ENCODE measurements at regions not wholly inside any gene's neighbourhood (a gene's known extent, or its start where the extent isn't known, plus 50 kb on each side); places are given as distances from the start of the nearest gene placed in this dataset.

GRCh38 chr6:134422426-134423231 lies 104.7 kb upstream of the SGK1 start:
- TF ChIP-seq CTCF (IDR thresholded peaks at IDR 0.05; ENCODE audit: insufficient read depth, low read length, poor library complexity, severe bottlenecking): no peak
- H3K27me3 ChIP-seq (ENCODE audit: control insufficient read depth, insufficient read depth, low read length): no peaks in the 10 kb centered on the region
- no peaks in the 10 kb centered on the region for H3K36me3 ChIP-seq (ENCODE audit: control insufficient read depth, insufficient read depth, low read length)
- no peak overlapping the region for H3K4me3 ChIP-seq (ENCODE audit: low read depth, low read length)
- DNase-seq (ENCODE audit: low read depth): peak; percentile 96

GRCh38 chr6:134421501-134421900 lies 103.6 kb upstream of the SGK1 start:
- no peak for TF ChIP-seq CTCF (IDR thresholded peaks at IDR 0.05; ENCODE audit: insufficient read depth, low read length, poor library complexity, severe bottlenecking)
- Histone ChIP-seq H3K36me3 (ENCODE audit: control insufficient read depth, insufficient read depth, low read length) (no peaks in the 10 kb centered on the region), H3K4me3 (ENCODE audit: low read depth, low read length) (no peak overlapping the region), H3K27me3 (ENCODE audit: control insufficient read depth, insufficient read depth, low read length) (no peaks in the 10 kb centered on the region)
- DNase-seq (ENCODE audit: low read depth): no peak

- no peak for DNase-seq (ENCODE audit: low read depth)
- H3K27me3 ChIP-seq (ENCODE audit: control insufficient read depth, insufficient read depth, low read length): no peaks in the 10 kb centered on the region
- no peak for TF ChIP-seq CTCF (IDR thresholded peaks at IDR 0.05; ENCODE audit: insufficient read depth, low read length, poor library complexity, severe bottlenecking)
- H3K36me3 ChIP-seq (ENCODE audit: control insufficient read depth, insufficient read depth, low read length): no peaks in the 10 kb centered on the region
- no peak overlapping the region for H3K4me3 ChIP-seq (ENCODE audit: low read depth, low read length)
These were observed 102.8 kb upstream of the SGK1 start for GRCh38 chr6:134420614-134421181.

- Histone ChIP-seq H3K4me3 (ENCODE audit: low read depth, low read length) (no peak overlapping the region), H3K36me3 (ENCODE audit: control insufficient read depth, insufficient read depth, low read length) (no peaks in the 10 kb centered on the region), H3K27me3 (ENCODE audit: control insufficient read depth, insufficient read depth, low read length) (no peaks in the 10 kb centered on the region)
- TF ChIP-seq CTCF (IDR thresholded peaks at IDR 0.05; ENCODE audit: insufficient read depth, low read length, poor library complexity, severe bottlenecking): no peak
- no peak for DNase-seq (ENCODE audit: low read depth)
These were observed 101.8 kb upstream of the SGK1 start for GRCh38 chr6:134419716-134420115.

- no peak for TF ChIP-seq CTCF (IDR thresholded peaks at IDR 0.05; ENCODE audit: insufficient read depth, low read length, poor library complexity, severe bottlenecking)
- H3K36me3 ChIP-seq (ENCODE audit: control insufficient read depth, insufficient read depth, low read length): no peaks in the 10 kb centered on the region
- H3K27me3 ChIP-seq (ENCODE audit: control insufficient read depth, insufficient read depth, low read length): no peaks in the 10 kb centered on the region
- DNase-seq (ENCODE audit: low read depth): no peak
- H3K4me3 ChIP-seq (ENCODE audit: low read depth, low read length): no peak overlapping the region
These were observed 98.7 kb upstream of the SGK1 start for GRCh38 chr6:134416418-134417154.
